ENCODE measurements at regions not wholly inside any gene's neighbourhood (a gene's known extent, or its start where the extent isn't known, plus 50 kb on each side); places are given as distances from the start of the nearest gene placed in this dataset.

GRCh38 chr2:13923823-13924222, 708.7 kb upstream of the LRATD1 start:
- DNase-seq: no peak
- no peaks in the 10 kb centered on the region for H3K36me3 ChIP-seq
- intact Hi-C loops (cut with micrococcal nuclease): no loop called here
- H3K27me3 ChIP-seq (ENCODE audit: low read depth): no peaks in the 10 kb centered on the region
- H3K4me3 ChIP-seq: no peak overlapping the region
- no peak overlapping the region for H3K27ac ChIP-seq (replicated peaks)
- H3K4me1 ChIP-seq: no peaks in the 10 kb centered on the region
- TF ChIP-seq, protein P1, sequence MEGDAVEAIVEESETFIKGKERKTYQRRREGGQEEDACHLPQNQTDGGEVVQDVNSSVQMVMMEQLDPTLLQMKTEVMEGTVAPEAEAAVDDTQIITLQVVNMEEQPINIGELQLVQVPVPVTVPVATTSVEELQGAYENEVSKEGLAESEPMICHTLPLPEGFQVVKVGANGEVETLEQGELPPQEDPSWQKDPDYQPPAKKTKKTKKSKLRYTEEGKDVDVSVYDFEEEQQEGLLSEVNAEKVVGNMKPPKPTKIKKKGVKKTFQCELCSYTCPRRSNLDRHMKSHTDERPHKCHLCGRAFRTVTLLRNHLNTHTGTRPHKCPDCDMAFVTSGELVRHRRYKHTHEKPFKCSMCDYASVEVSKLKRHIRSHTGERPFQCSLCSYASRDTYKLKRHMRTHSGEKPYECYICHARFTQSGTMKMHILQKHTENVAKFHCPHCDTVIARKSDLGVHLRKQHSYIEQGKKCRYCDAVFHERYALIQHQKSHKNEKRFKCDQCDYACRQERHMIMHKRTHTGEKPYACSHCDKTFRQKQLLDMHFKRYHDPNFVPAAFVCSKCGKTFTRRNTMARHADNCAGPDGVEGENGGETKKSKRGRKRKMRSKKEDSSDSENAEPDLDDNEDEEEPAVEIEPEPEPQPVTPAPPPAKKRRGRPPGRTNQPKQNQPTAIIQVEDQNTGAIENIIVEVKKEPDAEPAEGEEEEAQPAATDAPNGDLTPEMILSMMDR (IDR thresholded peaks at IDR 0.05; ENCODE audit: borderline replicate concordance): no peak
- H3K9me3 ChIP-seq (replicated peaks): peaks cover 25% of the 10 kb centered on the region

DNA sequence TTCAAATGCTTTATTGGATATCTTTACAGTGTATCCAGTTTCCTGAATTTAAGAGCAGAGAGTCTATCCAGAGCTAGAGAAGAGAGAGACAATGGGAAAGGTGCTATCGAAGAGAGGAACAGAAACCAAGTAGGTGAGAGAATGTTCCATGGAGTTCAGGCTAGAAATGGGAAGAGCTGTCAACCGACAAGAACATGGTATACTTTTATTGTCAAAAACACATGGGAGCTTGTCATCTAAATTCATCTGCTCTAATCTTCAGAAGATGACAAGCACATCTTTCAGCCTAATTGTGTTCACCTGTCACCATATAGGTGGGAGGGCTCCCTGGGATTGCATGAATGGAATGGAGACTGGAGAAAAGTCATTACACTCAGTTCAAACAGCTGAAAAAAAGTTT, 690.4 kb upstream of the LRATD1 start:
- intact Hi-C loops (cut with micrococcal nuclease): no loop called here
- H3K36me3 ChIP-seq: no peaks in the 10 kb centered on the region

GRCh38 chr2:13950761-13951160, 681.8 kb upstream of the LRATD1 start:
- TF ChIP-seq, protein P1 (IDR thresholded peaks at IDR 0.05; ENCODE audit: borderline replicate concordance): no peak
- Histone ChIP-seq H3K4me1 (no peaks in the 10 kb centered on the region), H3K27me3 (ENCODE audit: low read depth) (no peaks in the 10 kb centered on the region), H3K9me3 (replicated peaks) (peaks cover 11% of the 10 kb centered on the region), H3K27ac (replicated peaks) (no peak overlapping the region), H3K36me3 (no peaks in the 10 kb centered on the region), H3K4me3 (no peak overlapping the region)
- intact Hi-C loops (cut with micrococcal nuclease): no loop called here
- DNase-seq: no peak

More for the DNA sequence above, 690.4 kb upstream of the LRATD1 start:
- peaks cover 5% of the 10 kb centered on the region for H3K9me3 ChIP-seq (replicated peaks)
- H3K4me3 ChIP-seq: no peak overlapping the region
- no peak overlapping the region for H3K27ac ChIP-seq (replicated peaks)
- no peaks in the 10 kb centered on the region for H3K4me1 ChIP-seq
- DNase-seq: no peak
- TF ChIP-seq, protein P1 (IDR thresholded peaks at IDR 0.05; ENCODE audit: borderline replicate concordance): no peak
- no peaks in the 10 kb centered on the region for H3K27me3 ChIP-seq (ENCODE audit: low read depth)

- DNase-seq: no peak
- H3K9me3 ChIP-seq (replicated peaks): no peaks in the 10 kb centered on the region
- intact Hi-C loops (cut with micrococcal nuclease): no loop called here
Measured at GRCh38 chr2:13968811-13969210, 663.7 kb upstream of the LRATD1 start.

GRCh38 chr2:13986119-13986720, 646.3 kb upstream of the LRATD1 start:
- no peak overlapping the region for H3K27ac ChIP-seq (replicated peaks)
- intact Hi-C loops (cut with micrococcal nuclease): no loop called here
- no peaks in the 10 kb centered on the region for H3K4me1 ChIP-seq

More at GRCh38 chr2:13968811-13969210, 663.7 kb upstream of the LRATD1 start:
- no peaks in the 10 kb centered on the region for H3K27me3 ChIP-seq (ENCODE audit: low read depth)
- H3K4me3 ChIP-seq: no peak overlapping the region
- TF ChIP-seq, protein P1 (IDR thresholded peaks at IDR 0.05; ENCODE audit: borderline replicate concordance): no peak
- H3K27ac ChIP-seq (replicated peaks): no peak overlapping the region
- no peaks in the 10 kb centered on the region for H3K4me1 ChIP-seq
- no peaks in the 10 kb centered on the region for H3K36me3 ChIP-seq

More at GRCh38 chr2:13986119-13986720, 646.3 kb upstream of the LRATD1 start:
- Histone ChIP-seq H3K9me3 (replicated peaks) (peaks cover 22% of the 10 kb centered on the region), H3K36me3 (no peaks in the 10 kb centered on the region), H3K4me3 (no peak overlapping the region), H3K27me3 (ENCODE audit: low read depth) (no peaks in the 10 kb centered on the region)
- TF ChIP-seq, protein P1 (IDR thresholded peaks at IDR 0.05; ENCODE audit: borderline replicate concordance): no peak
- DNase-seq: no peak

Data from left ventricle myocardium inferior (tissue), 1 donor.